ENCODE measurements at regions not wholly inside any gene's neighbourhood (a gene's known extent, or its start where the extent isn't known, plus 50 kb on each side); places are given as distances from the start of the nearest gene placed in this dataset.

- TF ChIP-seq POLR2A (IDR thresholded peaks at IDR 0.05; ENCODE audit: low read length) (no peak), GATA1 (IDR thresholded peaks at IDR 0.05; ENCODE audit: low read depth, low read length) (no peak)
- no peak for DNase-seq
These were observed 116.0 kb upstream of the LRPAP1 start for GRCh38 chr4:3648195-3648594.

GRCh38 chr4:3647421-3647820, 115.2 kb upstream of the LRPAP1 start:
- TF ChIP-seq POLR2A (IDR thresholded peaks at IDR 0.05; ENCODE audit: low read length) (no peak), GATA1 (IDR thresholded peaks at IDR 0.05; ENCODE audit: low read depth, low read length) (no peak)
- no peak for DNase-seq

GRCh38 chr4:3645711-3646679, 113.8 kb upstream of the LRPAP1 start:
- TF ChIP-seq POLR2A (IDR thresholded peaks at IDR 0.05; ENCODE audit: low read length) (no peak), GATA1 (IDR thresholded peaks at IDR 0.05; ENCODE audit: low read depth, low read length) (no peak)
- DNase-seq = no peak

- no peak for DNase-seq
- TF ChIP-seq GATA1 (IDR thresholded peaks at IDR 0.05; ENCODE audit: low read depth, low read length) = no peak
- no peak for TF ChIP-seq POLR2A (IDR thresholded peaks at IDR 0.05; ENCODE audit: low read length)
These were observed 112.8 kb upstream of the LRPAP1 start for GRCh38 chr4:3644849-3645627.

GRCh38 chr4:3643518-3644433, 111.6 kb upstream of the LRPAP1 start:
- TF ChIP-seq GATA1 (IDR thresholded peaks at IDR 0.05; ENCODE audit: low read depth, low read length) (no peak), POLR2A (IDR thresholded peaks at IDR 0.05; ENCODE audit: low read length) (no peak)
- no peak for DNase-seq

GRCh38 chr4:3642806-3643517, 110.7 kb upstream of the LRPAP1 start:
- DNase-seq = no peak
- TF ChIP-seq GATA1 (IDR thresholded peaks at IDR 0.05; ENCODE audit: low read depth, low read length) (no peak), POLR2A (IDR thresholded peaks at IDR 0.05; ENCODE audit: low read length) (no peak)

GRCh38 chr4:3642056-3642630, 109.9 kb upstream of the LRPAP1 start:
- DNase-seq = no peak
- no peak for TF ChIP-seq POLR2A (IDR thresholded peaks at IDR 0.05; ENCODE audit: low read length)
- no peak for TF ChIP-seq GATA1 (IDR thresholded peaks at IDR 0.05; ENCODE audit: low read depth, low read length)

GRCh38 chr4:3641501-3641900, 109.3 kb upstream of the LRPAP1 start:
- no peak for DNase-seq
- TF ChIP-seq POLR2A (IDR thresholded peaks at IDR 0.05; ENCODE audit: low read length) (no peak), GATA1 (IDR thresholded peaks at IDR 0.05; ENCODE audit: low read depth, low read length) (no peak)

- no peak for TF ChIP-seq POLR2A (IDR thresholded peaks at IDR 0.05; ENCODE audit: low read length)
- TF ChIP-seq GATA1 (IDR thresholded peaks at IDR 0.05; ENCODE audit: low read depth, low read length) = no peak
- no peak for DNase-seq
These were observed 108.4 kb upstream of the LRPAP1 start for GRCh38 chr4:3640587-3640962.

GRCh38 chr4:3639613-3640586, 107.7 kb upstream of the LRPAP1 start:
- no peak for DNase-seq
- TF ChIP-seq POLR2A (IDR thresholded peaks at IDR 0.05; ENCODE audit: low read length) (no peak), GATA1 (IDR thresholded peaks at IDR 0.05; ENCODE audit: low read depth, low read length) (no peak)

GRCh38 chr4:3638080-3638795, 106.0 kb upstream of the LRPAP1 start:
- TF ChIP-seq GATA1 (IDR thresholded peaks at IDR 0.05; ENCODE audit: low read depth, low read length) (no peak), POLR2A (IDR thresholded peaks at IDR 0.05; ENCODE audit: low read length) (no peak)
- no peak for DNase-seq

Data from erythroblast (primary cell).